ENCODE measurements at regions not wholly inside any gene's neighbourhood (a gene's known extent, or its start where the extent isn't known, plus 50 kb on each side); places are given as distances from the start of the nearest gene placed in this dataset. TPM values are rescaled to one million over a fixed set of nuclear protein-coding genes. Genes with fewer than 3 reads are reported as not detected.

Small RNA genes in the stretch of these regions (small RNA-seq; reads per million reads assigned to genes)
- not detected for gene AC006548.1 (ENCODE audit: low read depth, low replicate concordance)
- gene MTND1P17 (ENCODE audit: low read depth, low replicate concordance) = not detected

Data from GM23248 (cell line).